CD4-positive, alpha-beta T cell treated with Interleukin-17A for 1 hour (primary cell): ENCODE measurements at regions not wholly inside any gene's neighbourhood (a gene's known extent, or its start where the extent isn't known, plus 50 kb on each side); places are given as distances from the start of the nearest gene placed in this dataset.
"Not testable (repeated sequence)": the region's sequence is repeated elsewhere in the genome, so short reads cannot be mapped to it uniquely, and the experiment has no call there.

Source experiments
- DNase-seq: peaks from one replicate; pipeline ENCODE4 v3.0.0-alpha.2; 2020

DNA sequence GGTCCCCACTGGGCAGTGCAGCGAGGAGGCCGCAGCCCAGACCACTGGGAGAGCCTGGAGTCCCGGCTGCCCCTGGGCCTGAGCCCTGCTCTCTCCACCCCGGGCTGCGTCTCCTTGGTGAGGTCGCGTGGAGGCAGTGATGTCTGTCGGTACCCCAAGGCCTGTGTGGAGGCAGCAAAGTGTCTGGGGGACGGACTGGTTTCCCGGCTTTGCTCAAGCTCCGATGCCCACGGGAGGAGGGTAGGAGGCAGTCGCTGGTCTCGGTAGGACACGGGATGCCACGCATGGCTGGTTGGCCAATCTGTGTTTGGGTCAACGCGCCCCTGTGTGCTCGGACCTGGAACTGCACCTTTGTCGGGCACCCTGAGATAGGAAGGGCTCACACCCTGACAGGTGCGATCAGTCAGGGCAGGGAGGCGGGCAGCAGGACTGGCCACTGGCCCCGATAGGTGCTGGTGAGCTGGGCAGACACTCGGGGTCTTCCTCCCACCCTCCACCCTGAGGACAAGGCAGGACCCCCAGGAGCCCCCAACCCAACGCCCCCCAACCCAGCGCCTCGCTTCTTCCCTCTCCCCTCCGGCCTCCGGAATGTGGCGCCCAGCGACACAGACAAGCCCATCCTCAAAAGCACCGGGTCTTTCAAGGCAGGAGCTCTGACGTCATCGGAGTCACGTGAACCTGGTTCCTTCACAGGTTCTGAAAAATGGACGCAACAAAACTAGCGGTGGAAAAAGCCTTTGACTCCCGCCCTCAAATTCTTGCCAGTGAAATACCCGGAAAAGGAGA lies 288.6 kb downstream of the NDUFA10 start:
- no peak for DNase-seq

DNA sequence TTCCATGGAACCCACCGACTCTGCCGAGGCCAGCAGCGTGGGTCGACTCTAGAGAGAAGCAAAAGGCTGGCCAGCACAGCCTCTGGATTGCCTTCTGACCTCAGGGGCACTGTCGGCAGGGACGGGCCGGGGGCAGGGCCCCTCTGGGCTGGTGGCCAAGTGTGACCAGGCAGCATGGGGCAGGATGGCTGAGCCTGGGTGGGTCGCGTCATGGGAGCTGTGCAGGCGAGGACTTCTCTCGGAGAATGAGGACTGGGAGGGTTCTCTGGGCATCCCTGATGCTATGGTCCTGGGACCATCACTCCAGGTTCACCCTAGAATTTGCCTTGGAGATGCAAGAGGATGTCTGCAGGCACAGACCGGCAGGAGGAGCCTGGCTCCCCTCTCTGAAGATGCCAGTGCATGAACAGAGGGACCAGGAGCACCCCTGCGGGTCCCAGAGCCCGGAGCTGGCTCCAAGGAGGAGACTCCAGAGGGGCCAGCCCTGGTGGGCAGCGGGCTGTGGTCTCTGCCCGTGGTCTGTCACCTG lies 289.2 kb downstream of the NDUFA10 start:
- DNase-seq, result no peak

GRCh38 chr2:239735131-239735828 lies 289.9 kb downstream of the NDUFA10 start:
- DNase-seq, result no peak

GRCh38 chr2:239734436-239735005 lies 290.6 kb downstream of the NDUFA10 start:
- no peak for DNase-seq

DNA sequence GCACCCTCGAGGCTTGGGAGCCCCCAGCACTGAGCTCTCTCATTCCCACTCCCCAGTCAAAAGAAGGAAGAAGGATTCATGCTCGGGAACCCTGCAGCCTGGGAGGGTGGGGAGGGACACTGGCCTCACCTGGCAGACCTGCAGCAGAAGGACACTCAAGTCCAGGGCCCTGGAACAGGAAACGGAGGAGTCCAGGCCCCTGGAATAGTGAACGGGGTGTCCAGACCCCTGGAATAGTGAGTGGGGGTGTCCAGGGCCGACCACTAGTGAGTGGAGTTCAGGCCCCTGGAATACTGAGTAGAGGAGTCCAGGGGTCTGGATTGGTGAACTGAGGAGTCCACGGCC lies 292.5 kb downstream of the NDUFA10 start:
- DNase-seq, result no peak

DNA sequence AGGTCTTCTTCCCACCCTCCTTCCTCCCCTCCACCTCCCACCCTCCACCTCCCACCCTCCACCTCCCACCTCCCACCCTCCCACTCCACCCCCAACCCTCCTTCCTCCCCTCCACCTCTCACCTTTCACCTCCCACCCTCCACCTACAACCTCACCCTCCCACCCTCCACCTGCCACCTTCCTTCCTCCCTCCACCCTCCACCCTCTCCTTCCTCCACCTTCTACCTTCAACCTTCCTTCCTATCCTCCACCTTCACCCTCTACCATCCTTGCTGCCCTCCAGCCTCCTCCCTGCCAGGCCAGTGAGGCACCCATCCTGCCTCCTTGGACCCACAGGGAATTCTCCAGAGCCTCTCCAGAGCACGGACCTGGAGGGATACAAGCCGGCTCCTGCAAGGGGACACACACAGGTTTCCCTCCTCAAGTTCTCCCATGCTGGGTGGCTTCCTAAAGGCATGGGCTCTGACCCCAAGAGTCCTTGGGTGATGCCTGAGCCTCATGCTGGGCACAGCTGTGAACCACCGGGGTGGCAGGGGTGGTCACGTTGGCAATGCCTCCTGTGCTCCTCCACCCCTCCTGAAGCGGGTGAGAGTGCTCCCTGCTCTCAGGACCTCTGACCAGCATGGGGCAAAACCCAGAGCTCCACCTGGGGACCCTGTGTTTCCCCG lies 293.0 kb downstream of the NDUFA10 start:
- no peak for DNase-seq

DNA sequence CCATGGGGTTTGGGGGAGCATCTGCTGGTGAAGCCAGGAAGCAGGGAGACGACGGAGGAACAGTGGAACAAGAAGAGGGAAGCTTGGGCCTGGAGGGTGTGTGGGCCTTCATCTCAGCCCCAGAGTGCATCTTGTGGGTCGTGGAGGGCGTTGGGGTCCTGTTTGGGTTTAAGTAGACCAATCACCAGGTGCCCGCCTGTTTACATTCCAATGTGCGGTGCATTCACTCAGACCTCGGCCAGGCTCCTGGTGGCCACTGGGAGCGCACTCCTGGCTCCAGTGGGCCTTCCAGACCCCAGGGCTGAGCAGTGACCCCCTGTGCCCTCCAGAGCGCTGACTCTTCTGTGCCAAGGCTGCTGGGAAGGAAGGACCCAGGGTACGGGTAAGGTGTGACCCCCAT lies 293.7 kb downstream of the NDUFA10 start:
- no peak for DNase-seq

GRCh38 chr2:239730897-239731296 lies 294.2 kb downstream of the NDUFA10 start:
- DNase-seq, result no peak

GRCh38 chr2:239730567-239730882 lies 294.6 kb downstream of the NDUFA10 start:
- DNase-seq, result not testable (repeated sequence)

- peak; percentile 9 for DNase-seq
Measured at GRCh38 chr2:239729681-239730566, 295.2 kb downstream of the NDUFA10 start.

- no peak for DNase-seq
Measured at GRCh38 chr2:239729151-239729550, 296.0 kb downstream of the NDUFA10 start.

DNA sequence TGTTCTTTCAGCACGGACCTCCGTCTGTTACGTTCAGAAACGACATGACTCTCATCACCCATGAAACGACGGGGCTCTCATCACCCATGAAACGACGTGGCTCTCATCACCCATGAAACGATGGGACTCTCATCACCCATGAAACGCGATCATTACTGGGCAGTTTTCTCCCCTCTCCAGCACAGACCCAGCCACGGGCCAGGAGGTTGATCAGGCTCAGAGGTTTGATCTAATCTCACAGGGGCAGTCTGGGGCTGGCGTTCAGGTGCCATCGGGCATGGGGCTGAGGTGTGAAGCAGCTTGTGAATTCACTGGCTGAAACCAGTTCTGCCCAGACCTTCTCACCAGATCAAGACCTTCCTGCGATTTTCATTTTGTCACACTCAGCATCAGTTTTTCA lies 296.4 kb downstream of the NDUFA10 start:
- no peak for DNase-seq

DNA sequence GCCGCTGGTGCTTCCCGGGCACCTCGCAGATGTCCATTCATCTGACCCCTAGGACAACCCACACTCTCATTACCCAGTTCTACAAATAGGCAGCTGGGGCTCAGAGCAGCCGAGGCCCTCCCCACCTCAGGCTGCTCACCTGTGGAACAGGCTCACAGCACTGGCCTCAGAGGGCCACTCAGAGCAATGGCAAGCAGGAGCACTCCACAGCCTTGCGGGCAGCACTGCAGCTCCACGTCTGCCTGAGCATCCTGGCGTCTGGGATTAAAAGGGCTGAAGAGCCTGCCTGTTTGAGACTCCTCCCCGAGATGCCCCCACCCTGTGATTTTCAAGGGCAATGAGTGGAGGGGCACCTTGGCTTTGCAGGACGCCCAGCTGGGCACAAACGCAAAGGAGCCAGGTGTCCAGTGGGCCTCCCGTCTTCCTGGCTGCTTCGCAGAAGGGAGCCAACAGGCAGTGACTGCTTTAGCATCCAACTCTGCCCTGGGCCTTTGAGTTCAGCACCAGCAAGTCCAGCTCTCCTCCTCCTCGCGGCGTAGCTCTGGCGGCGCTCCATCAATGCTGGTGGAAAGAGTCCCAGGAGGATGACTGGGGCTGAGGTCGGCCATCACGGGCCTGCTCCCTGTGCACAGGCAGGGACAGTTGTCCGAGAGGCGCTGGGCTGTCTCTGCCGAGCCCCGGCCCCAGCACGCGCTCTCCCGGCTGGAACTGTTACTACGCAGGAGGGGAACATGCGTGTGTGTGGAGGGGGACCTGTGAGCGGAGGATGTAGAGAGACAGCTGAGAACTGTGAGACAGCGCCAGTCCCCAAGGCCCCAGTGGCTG lies 297.2 kb downstream of the NDUFA10 start:
- DNase-seq, result no peak

GRCh38 chr2:239727182-239727775 lies 297.9 kb downstream of the NDUFA10 start:
- DNase-seq, result no peak

DNA sequence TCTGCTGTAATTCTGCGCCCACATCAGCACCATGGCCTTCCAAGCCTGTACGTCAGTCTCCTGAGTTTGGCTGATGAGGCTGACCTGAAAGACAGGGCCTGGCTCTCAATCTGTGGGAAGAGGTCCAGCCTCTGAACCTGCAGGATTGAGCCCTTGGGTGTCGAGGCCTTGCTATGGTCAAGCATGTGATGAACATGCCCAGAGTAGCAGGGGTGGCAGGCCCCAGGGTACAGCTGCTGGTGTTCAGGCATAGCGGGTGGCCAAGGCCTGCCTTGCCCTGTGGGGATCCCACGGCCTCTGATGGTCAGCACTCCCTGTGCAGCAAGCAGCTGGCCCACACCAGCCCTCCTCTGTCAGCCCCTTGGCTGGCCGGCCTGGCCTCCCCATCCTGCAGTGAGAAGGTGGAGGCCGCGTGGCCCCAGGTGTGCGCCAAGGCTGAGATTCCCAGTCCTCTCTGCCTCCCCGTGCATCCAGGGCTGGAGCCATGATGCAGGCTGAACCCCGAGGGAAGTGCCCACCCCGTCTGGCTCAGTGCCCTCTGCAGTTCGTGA lies 298.4 kb downstream of the NDUFA10 start:
- DNase-seq, result no peak

GRCh38 chr2:239726091-239726591 lies 299.0 kb downstream of the NDUFA10 start:
- no peak for DNase-seq

DNA sequence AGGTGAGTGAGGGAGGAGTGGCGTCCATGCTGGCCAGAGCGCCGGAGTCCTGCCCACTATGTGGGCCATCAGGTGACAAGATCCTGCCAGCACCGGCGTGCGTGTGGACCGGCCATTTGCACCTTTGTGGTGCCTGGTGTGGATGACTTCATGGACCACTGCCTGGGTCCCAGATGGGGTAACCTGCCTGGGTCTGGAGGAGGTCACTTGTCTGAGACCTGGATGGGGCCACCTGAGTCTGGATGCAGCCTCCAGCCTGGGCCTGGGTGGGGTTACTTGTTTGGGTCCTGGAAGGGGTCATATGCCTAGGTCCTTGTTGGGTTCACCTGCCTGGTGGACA lies 299.6 kb downstream of the NDUFA10 start:
- DNase-seq, result no peak

DNA sequence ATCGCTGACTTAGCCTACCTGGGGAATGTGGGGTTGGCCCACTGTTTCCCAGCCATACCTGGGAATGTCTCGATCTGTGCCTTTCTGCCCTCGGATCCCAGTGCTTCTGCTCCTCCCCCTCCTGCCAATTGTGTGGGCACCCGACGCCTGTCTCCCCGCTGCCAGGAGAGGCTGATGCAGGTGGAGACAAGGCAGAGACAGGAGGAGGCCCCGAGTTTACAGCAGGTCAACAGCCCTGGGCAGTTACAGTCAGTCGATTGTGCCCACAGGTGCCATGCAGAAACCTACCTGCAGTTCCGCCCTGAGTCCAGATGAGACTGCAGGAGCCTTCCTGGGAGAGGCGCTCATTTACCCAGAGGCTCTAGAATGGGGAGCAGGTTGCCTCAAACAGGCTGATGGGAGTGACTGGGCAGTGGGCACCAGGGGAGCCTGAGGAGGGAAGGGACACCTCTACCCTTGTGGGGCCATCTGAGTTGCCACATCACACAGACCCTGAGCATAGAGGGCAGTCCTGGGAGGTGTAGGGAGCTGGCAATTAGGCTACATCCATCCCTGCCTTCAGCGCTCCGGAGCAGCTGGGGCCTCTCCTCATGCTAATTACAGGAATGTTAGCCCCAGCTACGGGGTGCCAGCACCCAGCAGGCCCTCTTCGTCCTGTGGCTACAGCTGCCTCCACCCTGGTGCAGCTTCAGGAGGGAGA lies 300.1 kb downstream of the NDUFA10 start:
- DNase-seq, result no peak

GRCh38 chr2:239724194-239724849 lies 300.8 kb downstream of the NDUFA10 start:
- DNase-seq, result no peak
